Liver (tissue), 8 donors: ENCODE measurements at regions not wholly inside any gene's neighbourhood (a gene's known extent, or its start where the extent isn't known, plus 50 kb on each side); places are given as distances from the start of the nearest gene placed in this dataset.
A peak's percentile ranks its signal among the peaks of the same experiment; 100 is the strongest.

Experiments
- DNase-seq: peaks from one replicate; pipeline ENCODE4 v3.0.0-alpha.2; 2017; ENCODE audit warnings: low spot score
- H3K27ac ChIP-seq, 2 donors: one replicate each; pipeline ENCODE4 v1.7.0; 2013; ENCODE audit warnings: inconsistent platforms in 2 of 2, low read length in 2 of 2, control low read depth in 1 of 2, low read depth in 1 of 2, mild to moderate bottlenecking in 1 of 2
- H3K27me3 ChIP-seq, 4 donors: one replicate each; pipeline versions ENCODE4 v1.6.1 to v1.7.0; 2013; ENCODE audit warnings: low read length in 3 of 4, inconsistent platforms in 1 of 4, mild to moderate bottlenecking in 1 of 4, moderate library complexity in 1 of 4; ENCODE audit not compliant: control insufficient read depth in 4 of 4, insufficient read depth in 4 of 4
- H3K36me3 ChIP-seq, 4 donors: one replicate each; pipeline versions ENCODE4 v1.6.1 to v1.7.0; 2013; ENCODE audit warnings: low read length in 3 of 4, mild to moderate bottlenecking in 3 of 4, low read depth in 1 of 4, moderate library complexity in 1 of 4; ENCODE audit not compliant: control insufficient read depth in 4 of 4, insufficient read depth in 3 of 4
- H3K4me1 ChIP-seq, 4 donors: one replicate each; pipeline versions ENCODE4 v1.6.1 to v1.7.0; 2013; ENCODE audit warnings: low read length in 3 of 4, mild to moderate bottlenecking in 3 of 4, moderate library complexity in 1 of 4; ENCODE audit not compliant: control insufficient read depth in 4 of 4, insufficient read depth in 4 of 4
- H3K4me3 ChIP-seq, 3 donors: one replicate each; pipeline versions ENCODE4 v1.6.1 to v1.7.0; 2013; ENCODE audit warnings: low read length in 3 of 3, control low read depth in 1 of 3, low read depth in 1 of 3, mild to moderate bottlenecking in 1 of 3
- H3K9ac ChIP-seq, 2 donors: one replicate each; pipeline ENCODE4 v1.7.0; 2013; ENCODE audit warnings: low read length in 2 of 2, mild to moderate bottlenecking in 2 of 2, moderate library complexity in 2 of 2, control low read depth in 1 of 2, low read depth in 1 of 2
- H3K9me3 ChIP-seq, 4 donors: one replicate each; pipeline versions ENCODE4 v1.6.1 to v1.7.0; 2013; ENCODE audit warnings: low read length in 3 of 4; ENCODE audit not compliant: control insufficient read depth in 4 of 4
- EGR1 ChIP-seq, 2 donors: IDR thresholded peaks; 2 replicates each; pipeline ENCODE4 v1.6.1; 2016 to 2018; ENCODE audit warnings: antibody characterized with exemption in 2 of 2, low read depth in 2 of 2
- FOXA1 ChIP-seq: IDR thresholded peaks from 2 replicates; pipeline ENCODE4 v1.6.1; 2016; ENCODE audit warnings: antibody characterized with exemption
- FOXA2 ChIP-seq: IDR thresholded peaks from 2 replicates; pipeline ENCODE4 v1.6.1; 2016; ENCODE audit warnings: antibody characterized with exemption
- GABPA ChIP-seq, 2 donors: IDR thresholded peaks in 1 of 2; conservative IDR thresholded peaks in 1 of 2; 2 replicates each; pipeline ENCODE4 v1.6.1; 2016; ENCODE audit warnings: antibody characterized with exemption in 2 of 2, mild to moderate bottlenecking in 1 of 2, moderate library complexity in 1 of 2
- HNF4A ChIP-seq, 2 donors: conservative IDR thresholded peaks; 2 replicates each; pipeline ENCODE4 v1.6.1; 2016; ENCODE audit warnings: antibody characterized with exemption in 2 of 2, mild to moderate bottlenecking in 2 of 2
- HNF4G ChIP-seq: IDR thresholded peaks from 2 replicates; pipeline ENCODE4 v1.6.1; 2016; ENCODE audit warnings: antibody characterized with exemption
- JUND ChIP-seq, 2 donors: IDR thresholded peaks; 2 replicates each; pipeline ENCODE4 v1.6.1; 2016; ENCODE audit warnings: antibody characterized with exemption in 2 of 2
- NR2F2 ChIP-seq: IDR thresholded peaks from 2 replicates; pipeline ENCODE4 v1.6.1; 2016; ENCODE audit warnings: antibody characterized with exemption
- RAD21 ChIP-seq, 2 donors: IDR thresholded peaks; 2 replicates each; pipeline ENCODE4 v1.6.1; 2016; ENCODE audit warnings: antibody characterized with exemption in 2 of 2, mild to moderate bottlenecking in 2 of 2
- REST ChIP-seq: IDR thresholded peaks from 2 replicates; pipeline ENCODE4 v1.6.1; 2016; ENCODE audit warnings: antibody characterized with exemption, mild to moderate bottlenecking
- RXRA ChIP-seq, 2 donors: IDR thresholded peaks; 2 replicates each; pipeline ENCODE4 v1.6.1; 2017 to 2018; ENCODE audit warnings: antibody characterized with exemption in 2 of 2, mild to moderate bottlenecking in 1 of 2
- SP1 ChIP-seq: IDR thresholded peaks from 2 replicates; pipeline ENCODE4 v1.6.1; 2018; ENCODE audit warnings: antibody characterized with exemption, mild to moderate bottlenecking
- TAF1 ChIP-seq: conservative IDR thresholded peaks from 2 replicates; pipeline ENCODE4 v1.6.1; 2016; ENCODE audit warnings: antibody characterized with exemption, mild to moderate bottlenecking
- YY1 ChIP-seq: IDR thresholded peaks from 2 replicates; pipeline ENCODE4 v1.6.1; 2016; ENCODE audit warnings: antibody characterized with exemption, mild to moderate bottlenecking
- ZBTB33 ChIP-seq: IDR thresholded peaks from 2 replicates; pipeline ENCODE4 v1.6.1; 2016; ENCODE audit warnings: antibody characterized with exemption
- WGBS: extraction: QIAGEN DNeasy Blood & Tissue Kit; methylation state at CpG from one replicate; pipeline ENCODE4 v1.1.7; 2013; 5-methylcytosine and 5-hydroxymethylcytosine counted together
- TF ChIP-seq, protein P1 (sequence below): fragments of 150-350 bp; IDR thresholded peaks from 2 replicates; pipeline ENCODE4 v1.5.1; 2017; ENCODE audit warnings: improper control_type of control experiment, low read depth, low read length; ENCODE audit not compliant: missing input control
- TF ChIP-seq, protein P2 (sequence below): IDR thresholded peaks from 2 replicates; pipeline ENCODE4 v1.6.1; 2016; ENCODE audit warnings: antibody characterized with exemption
- TF ChIP-seq, protein P3 (sequence below): IDR thresholded peaks from 2 replicates; pipeline ENCODE4 v1.6.1; 2016; ENCODE audit warnings: antibody characterized with exemption
- donor health status: healthy.
- donor health status: healthy.
- donor health status: healthy.
- donor health status: healthy.
- donor health status: healthy.

DNA sequence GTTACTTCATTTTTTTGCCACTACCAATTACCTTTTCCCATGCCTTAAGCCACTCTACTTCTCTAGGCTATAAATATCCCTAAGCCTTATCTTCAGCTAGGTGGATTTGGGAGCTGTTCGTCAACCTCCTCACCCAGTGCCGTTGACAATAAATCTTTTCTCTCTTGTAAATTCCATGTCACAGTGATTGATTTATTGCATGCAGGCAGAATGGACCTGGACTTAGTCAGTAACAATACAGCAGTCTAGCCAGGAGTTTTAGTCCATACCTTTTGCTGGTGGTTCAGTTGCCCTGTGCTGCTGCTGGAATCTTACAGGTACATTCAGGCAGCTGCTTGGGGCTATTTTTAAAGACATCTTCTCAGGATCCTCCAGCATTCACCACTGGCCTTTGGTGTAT, 350.5 kb upstream of the NRG3 start:
- Histone ChIP-seq H3K27ac (no peak overlapping the region), H3K4me3 (no peak overlapping the region), H3K4me1 (no peaks in the 10 kb centered on the region), H3K9ac (no peak overlapping the region), H3K9me3 (no peaks in the 10 kb centered on the region), H3K27me3 (no peaks in the 10 kb centered on the region), H3K36me3 (no peaks in the 10 kb centered on the region)
- WGBS = 63% methylated on average over 2 of the region's 2 CpGs
- TF ChIP-seq, protein P1, sequence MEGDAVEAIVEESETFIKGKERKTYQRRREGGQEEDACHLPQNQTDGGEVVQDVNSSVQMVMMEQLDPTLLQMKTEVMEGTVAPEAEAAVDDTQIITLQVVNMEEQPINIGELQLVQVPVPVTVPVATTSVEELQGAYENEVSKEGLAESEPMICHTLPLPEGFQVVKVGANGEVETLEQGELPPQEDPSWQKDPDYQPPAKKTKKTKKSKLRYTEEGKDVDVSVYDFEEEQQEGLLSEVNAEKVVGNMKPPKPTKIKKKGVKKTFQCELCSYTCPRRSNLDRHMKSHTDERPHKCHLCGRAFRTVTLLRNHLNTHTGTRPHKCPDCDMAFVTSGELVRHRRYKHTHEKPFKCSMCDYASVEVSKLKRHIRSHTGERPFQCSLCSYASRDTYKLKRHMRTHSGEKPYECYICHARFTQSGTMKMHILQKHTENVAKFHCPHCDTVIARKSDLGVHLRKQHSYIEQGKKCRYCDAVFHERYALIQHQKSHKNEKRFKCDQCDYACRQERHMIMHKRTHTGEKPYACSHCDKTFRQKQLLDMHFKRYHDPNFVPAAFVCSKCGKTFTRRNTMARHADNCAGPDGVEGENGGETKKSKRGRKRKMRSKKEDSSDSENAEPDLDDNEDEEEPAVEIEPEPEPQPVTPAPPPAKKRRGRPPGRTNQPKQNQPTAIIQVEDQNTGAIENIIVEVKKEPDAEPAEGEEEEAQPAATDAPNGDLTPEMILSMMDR = no peak
- TF ChIP-seq YY1 (no peak), FOXA2 (no peak), HNF4A (conservative IDR thresholded peaks at IDR 0.05) (no peak), HNF4G (no peak), RXRA (IDR thresholded peaks at IDR 0.05) (no peak), NR2F2 (no peak), ZBTB33 (no peak), FOXA1 (no peak), RAD21 (IDR thresholded peaks at IDR 0.05) (no peak), GABPA (IDR thresholded peaks at IDR 0.05 in 1 of 2, conservative IDR thresholded peaks at IDR 0.05 in 1 of 2) (no peak), JUND (IDR thresholded peaks at IDR 0.05) (no peak)
- TF ChIP-seq, protein P2, sequence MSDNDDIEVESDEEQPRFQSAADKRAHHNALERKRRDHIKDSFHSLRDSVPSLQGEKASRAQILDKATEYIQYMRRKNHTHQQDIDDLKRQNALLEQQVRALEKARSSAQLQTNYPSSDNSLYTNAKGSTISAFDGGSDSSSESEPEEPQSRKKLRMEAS = no peak
- DNase-seq = no peak

DNA sequence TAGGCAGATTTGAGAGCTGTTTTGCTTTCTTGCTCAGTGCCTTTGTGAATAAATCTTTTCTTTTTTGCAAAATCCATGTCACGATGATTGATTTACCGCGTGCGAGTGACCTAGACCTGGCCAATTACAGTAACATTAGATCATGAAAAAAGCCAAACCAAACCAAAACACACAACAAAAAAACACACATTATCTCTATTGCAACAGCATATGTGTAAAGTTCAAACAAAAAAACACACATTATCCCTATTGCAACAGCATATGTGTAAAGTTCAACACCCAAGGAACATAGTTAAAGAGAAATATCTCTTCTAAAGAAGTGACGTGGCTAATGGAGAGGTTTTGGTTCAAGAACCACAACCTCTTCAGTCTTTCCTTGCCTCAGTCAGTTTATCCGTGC, 342.6 kb upstream of the NRG3 start:
- TF ChIP-seq HNF4A (conservative IDR thresholded peaks at IDR 0.05) (peak; percentile 46 to 63), RAD21 (IDR thresholded peaks at IDR 0.05) (no peak), RXRA (IDR thresholded peaks at IDR 0.05) (peak in 1 of 2 donors; percentile 49)

GRCh38 chr10:81534991-81535390, 340.0 kb upstream of the NRG3 start:
- Histone ChIP-seq H3K36me3 (no peaks in the 10 kb centered on the region), H3K9me3 (peaks cover 0 to 5% (median 0%) of the 10 kb centered on the region in 4 donors), H3K4me1 (peaks cover 2 to 18% (median 10%) of the 10 kb centered on the region in 4 donors), H3K27me3 (no peaks in the 10 kb centered on the region), H3K9ac (no peak overlapping the region), H3K27ac (no peak overlapping the region), H3K4me3 (no peak overlapping the region)
- 81% methylated on average over 2 of the region's 2 CpGs for WGBS
- no peak for DNase-seq
- TF ChIP-seq, protein P3, sequence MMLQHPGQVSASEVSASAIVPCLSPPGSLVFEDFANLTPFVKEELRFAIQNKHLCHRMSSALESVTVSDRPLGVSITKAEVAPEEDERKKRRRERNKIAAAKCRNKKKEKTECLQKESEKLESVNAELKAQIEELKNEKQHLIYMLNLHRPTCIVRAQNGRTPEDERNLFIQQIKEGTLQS = no peak
- no peak for TF ChIP-seq TAF1
- TF ChIP-seq RXRA (IDR thresholded peaks at IDR 0.05) = no peak
- no peak for TF ChIP-seq FOXA2
- no peak for TF ChIP-seq FOXA1
- no peak for TF ChIP-seq NR2F2
- no peak for TF ChIP-seq EGR1 (IDR thresholded peaks at IDR 0.05; ENCODE audit: low read depth in 2 of 2)
- TF ChIP-seq SP1 = no peak
- TF ChIP-seq REST = no peak
- TF ChIP-seq, protein P1 = no peak
- TF ChIP-seq HNF4A (conservative IDR thresholded peaks at IDR 0.05) = no peak

More for the DNA sequence above, 342.6 kb upstream of the NRG3 start:
- Histone ChIP-seq H3K4me1 (peaks cover 2 to 21% (median 10%) of the 10 kb centered on the region in 4 donors), H3K27me3 (no peaks in the 10 kb centered on the region), H3K27ac (peak overlapping the region in 1 of 2 donors; percentile 28), H3K4me3 (no peak overlapping the region), H3K9me3 (no peaks in the 10 kb centered on the region), H3K36me3 (no peaks in the 10 kb centered on the region), H3K9ac (no peak overlapping the region)
- DNase-seq = no peak
- WGBS = 43% methylated on average over 6 of the region's 6 CpGs
